HCT116 (cell line): ENCODE measurements at regions not wholly inside any gene's neighbourhood (a gene's known extent, or its start where the extent isn't known, plus 50 kb on each side); places are given as distances from the start of the nearest gene placed in this dataset.

Source experiments
- ATF3 ChIP-seq: IDR thresholded peaks from 2 replicates; pipeline ENCODE4 v1.6.1; 2012
- CTCF ChIP-seq, 3 experiments: fragments of 200-600 bp in 1 of 3; sonication (generic) in 1 of 3; IDR thresholded peaks in 2 of 3; conservative IDR thresholded peaks in 1 of 3; 2 replicates each; pipeline ENCODE4 v1.5.1; 2012 to 2017; ENCODE audit warnings: low read depth in 2 of 3, low read length in 2 of 3, antibody characterized with exemption in 1 of 3, borderline replicate concordance in 1 of 3, control low read depth in 1 of 3, mild to moderate bottlenecking in 1 of 3, mixed read lengths in 1 of 3, mixed run types in 1 of 3, moderate library complexity in 1 of 3; ENCODE audit not compliant: insufficient read depth in 1 of 3
- ELF1 ChIP-seq: IDR thresholded peaks from 2 replicates; pipeline ENCODE4 v1.6.1; 2012; ENCODE audit warnings: low read depth, borderline replicate concordance
- EZH2 ChIP-seq: fragments of 200-600 bp; sonication (generic); IDR thresholded peaks from 2 replicates; pipeline ENCODE4 v1.6.1; 2017; ENCODE audit warnings: antibody characterized with exemption, mixed run types
- POLR2A ChIP-seq: IDR thresholded peaks from 2 replicates; pipeline ENCODE4 v1.7.0; 2011; ENCODE audit warnings: borderline replicate concordance; ENCODE audit not compliant: insufficient read depth, insufficient read length; ENCODE audit errors: extremely low read depth
- POLR2AphosphoS5 ChIP-seq: IDR thresholded peaks from 2 replicates; pipeline ENCODE4 v1.6.1; 2011; ENCODE audit warnings: mild to moderate bottlenecking, low read depth, low read length, moderate library complexity
- REST ChIP-seq: IDR thresholded peaks from 2 replicates; pipeline ENCODE4 v1.6.1; 2012; ENCODE audit warnings: low read depth
- TCF7L2 ChIP-seq: IDR thresholded peaks from 2 replicates; pipeline ENCODE4 v1.7.0; 2011; ENCODE audit warnings: borderline replicate concordance, inconsistent platforms; ENCODE audit not compliant: insufficient read depth, insufficient read length; ENCODE audit errors: extremely low read depth
- YY1 ChIP-seq: IDR thresholded peaks from 2 replicates; pipeline ENCODE4 v1.6.1; 2011; ENCODE audit warnings: low read length, low read depth, moderate library complexity, mild to moderate bottlenecking; ENCODE audit not compliant: insufficient replicate concordance; ENCODE audit errors: extremely low read depth
- ZBTB33 ChIP-seq: IDR thresholded peaks from 2 replicates; pipeline ENCODE4 v1.6.1; 2011; ENCODE audit warnings: mild to moderate bottlenecking, low read length, moderate library complexity; ENCODE audit not compliant: insufficient replicate concordance; ENCODE audit errors: extremely low read depth

DNA sequence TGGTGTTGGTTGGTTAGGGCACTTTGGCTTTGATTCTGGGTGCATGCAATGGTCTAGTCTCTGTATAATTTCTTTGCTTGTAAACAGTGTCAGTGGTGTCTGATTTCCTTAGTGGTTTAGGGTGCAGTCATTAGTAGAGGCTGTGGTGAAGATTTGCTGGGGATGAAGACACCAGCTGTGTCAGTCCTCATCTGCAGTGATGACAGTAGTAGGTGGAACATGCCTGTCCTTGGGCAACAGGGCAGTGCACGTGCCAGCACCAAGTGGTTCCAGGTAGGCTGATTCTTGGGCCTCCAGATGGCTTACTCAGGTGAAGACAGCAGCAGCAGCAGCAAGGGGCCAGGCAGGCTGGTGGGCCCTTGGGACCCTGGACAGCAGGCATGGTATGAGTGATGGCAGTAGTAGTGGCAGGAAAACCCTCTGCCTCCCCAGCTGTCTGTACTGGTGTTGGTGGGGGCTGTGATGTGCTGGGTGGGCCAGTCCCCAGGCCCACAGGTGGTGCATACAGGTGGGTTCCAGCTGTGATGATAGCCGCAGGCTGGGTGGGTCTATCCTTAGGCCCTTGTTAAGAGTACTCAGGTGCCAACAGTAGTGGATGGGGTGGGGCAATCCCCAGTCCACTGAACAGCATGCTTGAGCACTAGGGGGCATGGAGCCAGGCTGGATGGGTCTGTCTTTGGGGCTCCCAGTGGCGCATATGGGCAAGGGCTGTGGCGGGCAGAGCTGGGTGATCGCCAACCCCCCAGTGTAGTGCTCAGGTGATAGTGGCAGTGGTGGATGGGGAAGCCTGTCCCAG lies 140.7 kb upstream of the THUMPD2 start:
- no peak for TF ChIP-seq CTCF (IDR thresholded peaks at IDR 0.05 in 2 of 3, conservative IDR thresholded peaks at IDR 0.05 in 1 of 3; ENCODE audit: borderline replicate concordance in 1 of 3, insufficient read depth in 1 of 3, low read depth in 2 of 3, low read length in 2 of 3)
- TF ChIP-seq EZH2: no peak
- no peak for TF ChIP-seq REST
- no peak for TF ChIP-seq POLR2A
- no peak for TF ChIP-seq ZBTB33
- no peak for TF ChIP-seq TCF7L2
- no peak for TF ChIP-seq POLR2AphosphoS5
- TF ChIP-seq ATF3: no peak
- TF ChIP-seq ELF1: no peak
- no peak for TF ChIP-seq YY1
